DND-41 (cell line): ENCODE measurements at regions not wholly inside any gene's neighbourhood (a gene's known extent, or its start where the extent isn't known, plus 50 kb on each side); places are given as distances from the start of the nearest gene placed in this dataset.

ENCODE experiments used
- ATAC-seq: fragments of 200-7000 bp; cut with Tn5 transposase; 3 replicates; pipeline ENCODE4 v1.9.1; 2021; ENCODE audit warnings: low read depth; ENCODE audit not compliant: insufficient read depth
- DNase-seq: peaks from one replicate; pipeline ENCODE4 v3.0.0-alpha.2; 2020
- H2AFZ ChIP-seq: 2 replicates; pipeline ENCODE4 v1.6.0; 2012; ENCODE audit warnings: low read depth, low read length
- H3K27ac ChIP-seq: 2 replicates; pipeline ENCODE4 v1.5.1; 2012; ENCODE audit warnings: low read length, inconsistent platforms
- H3K27me3 ChIP-seq: fragments of 200-600 bp; sonication (generic); 2 replicates; pipeline ENCODE4 v1.6.0; 2012; ENCODE audit warnings: low read length, mild to moderate bottlenecking, inconsistent platforms; ENCODE audit not compliant: insufficient read depth, poor library complexity
- H3K36me3 ChIP-seq: 2 replicates; pipeline ENCODE4 v1.5.1; 2012; ENCODE audit warnings: low read length, inconsistent platforms; ENCODE audit not compliant: insufficient read depth
- H3K4me1 ChIP-seq: 2 replicates; pipeline ENCODE4 v1.5.1; 2012; ENCODE audit warnings: mild to moderate bottlenecking, low read length; ENCODE audit not compliant: insufficient read depth
- H3K4me2 ChIP-seq: 2 replicates; pipeline ENCODE4 v1.6.0; 2012; ENCODE audit warnings: mild to moderate bottlenecking, moderate library complexity, low read length, inconsistent platforms; ENCODE audit not compliant: insufficient read depth
- H3K4me3 ChIP-seq, 2 experiments: fragments of 200-600 bp in 1 of 2; shearing (Covaris generic) in 1 of 2; 2 replicates each; pipeline ENCODE4 v1.5.1; 2012 to 2016; ENCODE audit warnings: inconsistent platforms in 2 of 2, low read length in 2 of 2, mild to moderate bottlenecking in 2 of 2, low read depth in 1 of 2, moderate library complexity in 1 of 2
- H3K79me2 ChIP-seq: 2 replicates; pipeline ENCODE4 v1.6.0; 2012; ENCODE audit warnings: low read length, inconsistent platforms; ENCODE audit not compliant: insufficient read depth
- H3K9ac ChIP-seq: 2 replicates; pipeline ENCODE4 v1.6.0; 2012; ENCODE audit warnings: low read depth, mild to moderate bottlenecking, inconsistent platforms, low read length, moderate library complexity
- H3K9me3 ChIP-seq: 2 replicates; pipeline ENCODE4 v1.5.1; 2012; ENCODE audit warnings: low read length, moderate library complexity, mild to moderate bottlenecking, inconsistent platforms; ENCODE audit not compliant: insufficient read depth, severe bottlenecking
- H4K20me1 ChIP-seq: 2 replicates; pipeline ENCODE4 v1.6.0; 2012; ENCODE audit warnings: low read length; ENCODE audit not compliant: insufficient read depth
- CTCF ChIP-seq: IDR thresholded peaks from 2 replicates; pipeline ENCODE4 v1.5.1; 2012; ENCODE audit warnings: borderline replicate concordance, low read length, moderate library complexity, mild to moderate bottlenecking; ENCODE audit not compliant: poor library complexity, severe bottlenecking; ENCODE audit errors: extremely low read depth
- EZH2 ChIP-seq: IDR thresholded peaks from 3 replicates; pipeline ENCODE4 v1.6.1; 2012; ENCODE audit warnings: borderline replicate concordance, low read depth, mild to moderate bottlenecking, moderate library complexity, low read length, inconsistent platforms; ENCODE audit not compliant: severe bottlenecking

GRCh38 chr5:111945535-111945934, 188.5 kb upstream of the NREP start:
- no peak overlapping the region for H3K9ac ChIP-seq
- TF ChIP-seq CTCF (no peak), EZH2 (no peak)
- H3K79me2 ChIP-seq = no peaks in the 10 kb centered on the region
- DNase-seq (no peak), ATAC-seq (no peak)
- H3K4me2 ChIP-seq = no peak overlapping the region
- H4K20me1 ChIP-seq = no peaks in the 10 kb centered on the region
- no peak overlapping the region for H3K4me3 ChIP-seq
- no peaks in the 10 kb centered on the region for H3K4me1 ChIP-seq
- no peaks in the 10 kb centered on the region for H3K9me3 ChIP-seq
- H3K27ac ChIP-seq = no peak overlapping the region
- no peaks in the 10 kb centered on the region for H3K36me3 ChIP-seq
- H2AFZ ChIP-seq = no peak overlapping the region
- H3K27me3 ChIP-seq = no peaks in the 10 kb centered on the region

GRCh38 chr5:111942661-111943401, 185.8 kb upstream of the NREP start:
- TF ChIP-seq EZH2 (no peak), CTCF (no peak)
- ATAC-seq (no peak; the same call in 2 of the 3 replicates), DNase-seq (no peak)
- Histone ChIP-seq H3K9me3 (no peaks in the 10 kb centered on the region), H4K20me1 (no peaks in the 10 kb centered on the region), H3K27ac (no peak overlapping the region), H3K27me3 (no peaks in the 10 kb centered on the region), H3K4me2 (no peak overlapping the region), H3K9ac (no peak overlapping the region), H3K4me3 (no peak overlapping the region), H3K4me1 (no peaks in the 10 kb centered on the region), H3K36me3 (no peaks in the 10 kb centered on the region), H3K79me2 (no peaks in the 10 kb centered on the region), H2AFZ (no peak overlapping the region)

- H3K27ac ChIP-seq = no peak overlapping the region
- H3K4me3 ChIP-seq = no peak overlapping the region
- TF ChIP-seq EZH2 (no peak), CTCF (no peak)
- no peaks in the 10 kb centered on the region for H4K20me1 ChIP-seq
- H3K36me3 ChIP-seq = no peaks in the 10 kb centered on the region
- no peak for ATAC-seq
- no peak overlapping the region for H3K9ac ChIP-seq
- H2AFZ ChIP-seq = no peak overlapping the region
- no peak overlapping the region for H3K4me2 ChIP-seq
- H3K79me2 ChIP-seq = no peaks in the 10 kb centered on the region
- no peak for DNase-seq
- H3K27me3 ChIP-seq = no peaks in the 10 kb centered on the region
- H3K9me3 ChIP-seq = no peaks in the 10 kb centered on the region
- H3K4me1 ChIP-seq = no peaks in the 10 kb centered on the region
These were observed 185.2 kb upstream of the NREP start for GRCh38 chr5:111942201-111942600.

- H3K4me2 ChIP-seq = no peak overlapping the region
- TF ChIP-seq EZH2 (no peak), CTCF (no peak)
- no peak overlapping the region for H2AFZ ChIP-seq
- no peak for ATAC-seq
- H4K20me1 ChIP-seq = no peaks in the 10 kb centered on the region
- no peaks in the 10 kb centered on the region for H3K27me3 ChIP-seq
- H3K36me3 ChIP-seq = no peaks in the 10 kb centered on the region
- H3K9me3 ChIP-seq = no peaks in the 10 kb centered on the region
- no peak overlapping the region for H3K9ac ChIP-seq
- no peak overlapping the region for H3K27ac ChIP-seq
- no peak for DNase-seq
- no peak overlapping the region for H3K4me3 ChIP-seq
- no peaks in the 10 kb centered on the region for H3K79me2 ChIP-seq
- no peaks in the 10 kb centered on the region for H3K4me1 ChIP-seq
These were observed 180.1 kb upstream of the NREP start for GRCh38 chr5:111937094-111937493.
